DND-41 (cell line): ENCODE measurements at regions not wholly inside any gene's neighbourhood (a gene's known extent, or its start where the extent isn't known, plus 50 kb on each side); places are given as distances from the start of the nearest gene placed in this dataset.
A peak's percentile ranks its signal among the peaks of the same experiment; 100 is the strongest.

ENCODE experiments used
- ATAC-seq: fragments of 200-7000 bp; cut with Tn5 transposase; 3 replicates; pipeline ENCODE4 v1.9.1; 2021; ENCODE audit warnings: low read depth; ENCODE audit not compliant: insufficient read depth
- DNase-seq: peaks from one replicate; pipeline ENCODE4 v3.0.0-alpha.2; 2020
- H2AFZ ChIP-seq: 2 replicates; pipeline ENCODE4 v1.6.0; 2012; ENCODE audit warnings: low read depth, low read length
- H3K27ac ChIP-seq: 2 replicates; pipeline ENCODE4 v1.5.1; 2012; ENCODE audit warnings: low read length, inconsistent platforms
- H3K27me3 ChIP-seq: fragments of 200-600 bp; sonication (generic); 2 replicates; pipeline ENCODE4 v1.6.0; 2012; ENCODE audit warnings: low read length, mild to moderate bottlenecking, inconsistent platforms; ENCODE audit not compliant: insufficient read depth, poor library complexity
- H3K36me3 ChIP-seq: 2 replicates; pipeline ENCODE4 v1.5.1; 2012; ENCODE audit warnings: low read length, inconsistent platforms; ENCODE audit not compliant: insufficient read depth
- H3K4me1 ChIP-seq: 2 replicates; pipeline ENCODE4 v1.5.1; 2012; ENCODE audit warnings: mild to moderate bottlenecking, low read length; ENCODE audit not compliant: insufficient read depth
- H3K4me2 ChIP-seq: 2 replicates; pipeline ENCODE4 v1.6.0; 2012; ENCODE audit warnings: mild to moderate bottlenecking, moderate library complexity, low read length, inconsistent platforms; ENCODE audit not compliant: insufficient read depth
- H3K4me3 ChIP-seq, 2 experiments: fragments of 200-600 bp in 1 of 2; shearing (Covaris generic) in 1 of 2; 2 replicates each; pipeline ENCODE4 v1.5.1; 2012 to 2016; ENCODE audit warnings: inconsistent platforms in 2 of 2, low read length in 2 of 2, mild to moderate bottlenecking in 2 of 2, low read depth in 1 of 2, moderate library complexity in 1 of 2
- H3K79me2 ChIP-seq: 2 replicates; pipeline ENCODE4 v1.6.0; 2012; ENCODE audit warnings: low read length, inconsistent platforms; ENCODE audit not compliant: insufficient read depth
- H3K9ac ChIP-seq: 2 replicates; pipeline ENCODE4 v1.6.0; 2012; ENCODE audit warnings: low read depth, mild to moderate bottlenecking, inconsistent platforms, low read length, moderate library complexity
- H3K9me3 ChIP-seq: 2 replicates; pipeline ENCODE4 v1.5.1; 2012; ENCODE audit warnings: low read length, moderate library complexity, mild to moderate bottlenecking, inconsistent platforms; ENCODE audit not compliant: insufficient read depth, severe bottlenecking
- H4K20me1 ChIP-seq: 2 replicates; pipeline ENCODE4 v1.6.0; 2012; ENCODE audit warnings: low read length; ENCODE audit not compliant: insufficient read depth
- CTCF ChIP-seq: IDR thresholded peaks from 2 replicates; pipeline ENCODE4 v1.5.1; 2012; ENCODE audit warnings: borderline replicate concordance, low read length, moderate library complexity, mild to moderate bottlenecking; ENCODE audit not compliant: poor library complexity, severe bottlenecking; ENCODE audit errors: extremely low read depth
- EZH2 ChIP-seq: IDR thresholded peaks from 3 replicates; pipeline ENCODE4 v1.6.1; 2012; ENCODE audit warnings: borderline replicate concordance, low read depth, mild to moderate bottlenecking, moderate library complexity, low read length, inconsistent platforms; ENCODE audit not compliant: severe bottlenecking

GRCh38 chr20:19074356-19074755, 138.1 kb upstream of the SLC24A3 start:
- Histone ChIP-seq H3K4me3 (no peak overlapping the region), H4K20me1 (no peaks in the 10 kb centered on the region), H3K9me3 (no peaks in the 10 kb centered on the region), H2AFZ (no peak overlapping the region), H3K9ac (no peak overlapping the region), H3K4me2 (no peak overlapping the region), H3K36me3 (no peaks in the 10 kb centered on the region), H3K4me1 (no peaks in the 10 kb centered on the region), H3K27me3 (no peaks in the 10 kb centered on the region), H3K79me2 (no peaks in the 10 kb centered on the region), H3K27ac (no peak overlapping the region)
- DNase-seq (no peak), ATAC-seq (no peak)
- no peak for TF ChIP-seq CTCF
- no peak for TF ChIP-seq EZH2

DNA sequence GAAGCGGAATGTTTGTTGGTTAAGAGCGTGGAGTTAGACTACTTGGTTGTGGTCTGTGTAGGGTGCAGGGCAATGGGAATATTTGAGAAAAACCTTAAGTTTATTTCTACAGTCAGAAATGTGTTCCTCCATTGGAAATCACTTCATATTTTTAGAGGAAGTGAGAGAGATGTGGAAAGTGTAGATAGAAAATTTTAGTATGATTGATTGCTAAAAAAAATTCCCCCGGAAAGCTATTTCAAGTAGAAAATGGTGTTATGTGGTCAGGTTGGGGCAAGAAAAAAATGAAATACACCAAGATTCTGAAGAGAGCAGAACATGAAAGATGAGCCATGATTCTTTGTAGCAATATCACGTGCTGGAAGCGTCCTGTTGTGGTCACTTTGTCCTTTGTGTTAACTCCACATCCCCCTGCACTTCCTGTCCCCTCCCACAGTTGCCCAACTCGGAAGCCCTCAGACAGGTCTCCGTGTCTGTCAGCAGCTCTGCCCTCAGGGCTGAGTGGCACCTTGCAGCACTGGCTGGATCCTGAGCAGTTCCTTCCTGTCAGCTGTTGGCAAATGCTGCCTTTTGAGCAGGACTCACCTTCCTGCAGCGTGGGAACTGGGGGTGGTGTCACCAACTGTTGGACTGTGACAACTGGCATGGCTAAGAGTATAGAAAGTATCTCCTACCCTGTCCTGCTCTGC, 137.5 kb upstream of the SLC24A3 start:
- ATAC-seq (peak; percentile 83), DNase-seq (peak; percentile 59)
- no peaks in the 10 kb centered on the region for H4K20me1 ChIP-seq
- H3K36me3 ChIP-seq, result no peaks in the 10 kb centered on the region
- no peaks in the 10 kb centered on the region for H3K79me2 ChIP-seq
- no peak for TF ChIP-seq EZH2
- no peak for TF ChIP-seq CTCF
- no peak overlapping the region for H3K27ac ChIP-seq
- H3K27me3 ChIP-seq, result no peaks in the 10 kb centered on the region
- H3K4me3 ChIP-seq, result no peak overlapping the region
- H3K9ac ChIP-seq, result no peak overlapping the region
- H3K9me3 ChIP-seq, result no peaks in the 10 kb centered on the region
- no peak overlapping the region for H2AFZ ChIP-seq
- H3K4me1 ChIP-seq, result no peaks in the 10 kb centered on the region
- no peak overlapping the region for H3K4me2 ChIP-seq

GRCh38 chr20:19077370-19078220, 134.8 kb upstream of the SLC24A3 start:
- no peaks in the 10 kb centered on the region for H3K36me3 ChIP-seq
- ATAC-seq (no peak), DNase-seq (no peak)
- H3K4me1 ChIP-seq, result no peaks in the 10 kb centered on the region
- TF ChIP-seq CTCF (no peak), EZH2 (no peak)
- H3K9ac ChIP-seq, result no peak overlapping the region
- H3K4me2 ChIP-seq, result no peak overlapping the region
- no peaks in the 10 kb centered on the region for H4K20me1 ChIP-seq
- H3K4me3 ChIP-seq, result no peak overlapping the region
- H3K79me2 ChIP-seq, result no peaks in the 10 kb centered on the region
- H3K27ac ChIP-seq, result no peak overlapping the region
- H2AFZ ChIP-seq, result no peak overlapping the region
- H3K27me3 ChIP-seq, result no peaks in the 10 kb centered on the region
- no peaks in the 10 kb centered on the region for H3K9me3 ChIP-seq
